Left cardiac atrium (tissue), 4 donors: ENCODE measurements at regions not wholly inside any gene's neighbourhood (a gene's known extent, or its start where the extent isn't known, plus 50 kb on each side); places are given as distances from the start of the nearest gene placed in this dataset.
"Not testable (repeated sequence)": the region's sequence is repeated elsewhere in the genome, so short reads cannot be mapped to it uniquely, and the experiment has no call there.

Experiments
- ATAC-seq, 2 donors: fragments of 200-7000 bp; cut with Tn5 transposase; one replicate each; pipeline ENCODE4 v1.9.1; 2020; ENCODE audit warnings: mild to moderate bottlenecking in 2 of 2, moderate library complexity in 2 of 2
- DNase-seq: peaks from one replicate; pipeline ENCODE4 v3.0.0-alpha.2; 2020
- intact Hi-C, 2 donors: fragments of 100-400 bp; cut with DNase I; formaldehyde crosslinking; loops; one replicate each; pipeline versions ENCODE4 v1.14.1 to v1.15.1; 2022 to 2023
- donor health status: DM: no; HTN: yes; CAD: no.
- donor health status: DM: no; HTN: yes; CAD: no; lungs with severe emphysema.
- donor health status: DM: yes; HTN: yes; CAD: no.
- donor health status: Dilated cardiomyopathy.

DNA sequence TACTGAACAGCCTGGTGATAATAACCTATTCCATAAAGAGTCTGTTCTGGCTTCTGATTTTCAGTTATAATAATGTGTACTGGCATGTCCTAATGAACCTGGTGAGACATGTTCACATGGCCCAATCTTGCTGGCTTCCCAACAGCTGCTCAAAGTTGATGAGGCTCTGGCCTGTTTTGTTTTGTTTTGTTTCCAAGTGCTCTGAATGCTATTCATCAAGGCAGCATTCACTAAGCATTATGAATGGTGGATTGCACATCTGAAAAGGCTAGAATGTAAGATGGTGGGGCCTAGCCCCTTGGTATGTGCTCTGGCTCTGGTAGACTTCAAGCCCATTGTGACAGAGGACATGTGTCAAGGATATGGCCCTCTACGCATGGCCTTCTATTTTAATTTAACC lies 388.5 kb downstream of the PSAT1 start:
- DNase-seq (no peak), ATAC-seq (no peak)
- intact Hi-C loops, result no loop called here

DNA sequence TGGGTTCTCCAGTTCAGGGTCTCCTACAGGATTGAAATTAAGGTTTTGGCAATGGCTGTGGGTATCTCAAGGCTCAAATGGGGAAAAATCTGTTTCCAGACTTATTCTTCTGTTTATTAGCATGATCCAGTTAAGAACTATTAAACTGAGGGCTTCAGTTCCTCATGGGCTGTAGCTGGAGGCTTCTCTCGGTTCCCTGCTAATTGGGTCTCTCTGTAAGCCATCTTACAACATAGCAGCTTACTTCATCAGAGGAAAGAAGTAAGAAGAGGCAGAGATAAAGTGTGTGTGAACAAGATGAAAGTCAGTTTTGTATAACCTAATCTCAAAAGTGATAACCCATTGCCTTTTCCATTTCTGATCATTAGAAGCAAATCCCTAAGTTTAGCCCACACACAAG lies 391.9 kb downstream of the PSAT1 start:
- intact Hi-C loops, result no loop called here
- ATAC-seq, result no peak
- no peak for DNase-seq

DNA sequence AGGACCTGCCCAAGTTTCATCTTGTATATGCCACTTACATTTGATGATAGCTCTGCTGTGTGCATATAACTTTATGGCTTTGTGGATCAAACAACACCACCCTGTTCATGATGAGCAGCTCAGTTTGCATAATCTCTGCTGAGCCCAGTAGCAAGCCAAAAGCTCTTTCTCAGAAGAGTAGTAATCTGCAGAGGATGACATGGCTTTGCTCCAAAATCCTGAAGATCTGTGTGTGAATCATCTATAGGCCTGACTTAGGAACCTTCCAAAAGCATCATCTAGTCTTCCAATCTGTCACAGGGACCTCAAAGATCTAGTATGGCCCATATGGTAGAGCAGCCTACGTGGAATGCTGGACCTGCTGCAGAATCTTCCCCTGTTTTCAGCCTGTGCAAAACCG lies 394.6 kb downstream of the PSAT1 start:
- no peak for DNase-seq
- intact Hi-C loops, result no loop called here
- ATAC-seq, result no peak

DNA sequence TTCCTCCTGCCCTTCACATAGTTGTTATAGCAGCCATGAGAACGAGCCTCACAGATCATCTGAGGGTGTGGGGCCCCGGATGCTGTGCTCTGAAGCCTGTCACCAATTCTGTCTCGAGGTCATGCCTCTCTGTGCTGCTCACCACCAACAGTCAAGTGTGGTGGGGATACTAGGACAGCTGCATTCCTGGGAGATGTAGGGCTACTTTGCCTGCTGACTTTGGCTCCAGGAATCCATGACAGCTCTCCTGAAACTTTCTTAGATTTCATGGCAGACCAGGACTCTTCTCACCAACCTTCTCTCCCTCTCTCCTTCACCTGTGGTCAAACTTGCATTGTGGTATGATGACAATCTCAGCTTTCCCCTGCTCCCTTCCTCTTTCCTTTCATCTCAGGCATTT lies 395.9 kb downstream of the PSAT1 start:
- DNase-seq, result no peak
- ATAC-seq, result no peak
- intact Hi-C loops, result no loop called here

DNA sequence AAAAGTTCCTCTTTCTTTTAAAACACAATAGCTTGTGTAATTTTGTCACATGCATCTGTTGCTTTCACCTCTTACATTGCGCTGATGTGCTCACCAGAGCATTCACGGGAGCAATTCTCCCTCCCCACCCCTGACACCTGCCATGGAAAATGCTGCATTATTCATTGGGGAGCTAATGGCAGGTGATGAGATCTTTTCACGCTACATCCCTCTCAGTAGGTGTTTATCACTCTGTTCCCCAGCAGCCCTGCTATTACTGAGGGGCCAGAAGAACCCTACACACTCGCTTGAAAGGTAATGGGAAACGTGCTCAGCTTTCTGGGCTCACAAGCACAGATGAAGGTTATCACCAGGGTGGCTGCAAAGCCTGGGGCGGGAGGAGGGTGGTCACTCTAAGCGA lies 398.0 kb downstream of the PSAT1 start:
- DNase-seq (no peak), ATAC-seq (no peak)
- intact Hi-C loops, result no loop called here

DNA sequence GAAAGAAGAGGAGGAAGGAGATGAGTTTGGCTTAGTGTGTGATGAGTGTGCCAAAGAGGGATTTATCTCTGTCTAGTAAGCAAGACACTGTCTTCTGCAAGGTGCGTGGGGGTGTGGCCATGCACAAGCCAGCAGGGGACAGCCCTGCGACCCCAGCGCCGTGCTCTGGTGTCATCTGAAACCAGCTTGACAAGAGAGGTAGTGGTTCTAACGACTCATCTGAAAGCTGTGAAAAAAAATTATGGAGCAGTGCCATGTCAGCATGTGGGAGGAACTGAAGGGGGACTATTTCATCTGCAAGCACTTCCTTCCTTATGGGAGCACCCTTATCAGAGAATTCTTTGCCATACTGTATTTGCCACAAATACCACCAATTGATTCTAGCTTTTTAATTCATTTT lies 398.6 kb downstream of the PSAT1 start:
- intact Hi-C loops, result no loop called here
- ATAC-seq, result no peak
- no peak for DNase-seq

DNA sequence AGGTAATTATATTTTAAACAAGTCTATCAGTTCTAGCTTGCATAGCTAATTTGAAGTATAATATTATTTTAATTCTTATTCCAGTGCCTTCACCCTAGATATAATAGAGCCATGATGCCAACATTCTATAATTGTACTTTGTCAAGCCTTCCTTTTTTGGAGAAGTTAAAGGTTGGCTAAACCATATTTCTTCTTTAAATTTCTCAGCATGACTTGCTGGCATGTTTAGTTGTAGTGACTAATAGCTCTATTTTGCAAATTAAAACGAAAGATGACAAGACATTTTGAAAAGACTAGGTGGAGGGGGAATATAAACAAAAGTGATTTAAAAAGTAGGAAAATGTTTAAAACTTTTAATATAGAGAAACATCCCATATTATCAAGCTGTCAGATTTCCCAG lies 400.7 kb downstream of the PSAT1 start:
- ATAC-seq, result no peak
- intact Hi-C loops, result no loop called here

DNA sequence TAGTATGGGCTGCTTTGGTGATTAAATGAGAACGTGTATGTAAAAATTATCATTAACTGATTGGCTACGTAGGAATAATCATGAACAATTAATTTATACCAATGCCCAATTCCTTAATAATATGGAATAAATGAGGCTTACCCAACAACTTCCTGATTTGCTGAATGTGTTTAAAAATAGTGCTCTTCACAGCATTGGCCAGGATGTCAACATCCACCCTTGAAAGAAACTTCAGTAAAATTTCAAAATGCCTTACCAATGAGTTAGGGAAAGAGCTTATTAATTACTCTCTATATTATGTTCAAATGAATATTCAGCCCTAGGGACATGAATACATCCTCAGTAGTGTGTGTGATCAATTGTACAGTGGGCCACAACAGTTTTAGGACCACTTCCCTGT lies 401.4 kb downstream of the PSAT1 start:
- ATAC-seq (no peak), DNase-seq (no peak)
- intact Hi-C loops, result no loop called here

More for the DNA sequence above, 400.7 kb downstream of the PSAT1 start:
- DNase-seq, result no peak

DNA sequence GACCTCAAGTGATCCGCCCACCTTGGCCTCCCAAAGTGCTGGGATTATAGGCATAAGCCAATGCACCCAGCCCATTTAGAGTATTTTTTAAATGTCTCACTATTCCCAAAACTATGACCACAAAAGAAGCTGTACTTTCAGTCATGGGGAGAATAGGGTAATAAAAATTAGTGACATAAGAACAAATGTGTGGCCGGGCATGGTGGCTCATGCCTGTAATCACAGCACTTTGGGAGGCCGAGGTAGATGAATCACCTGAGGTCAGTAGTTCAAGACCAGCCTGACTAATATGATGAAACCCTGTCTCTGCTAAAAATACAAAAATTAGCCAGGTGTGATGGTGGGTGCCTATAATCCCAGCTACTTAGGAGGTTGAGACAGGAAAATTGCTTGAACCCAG lies 402.3 kb downstream of the PSAT1 start:
- ATAC-seq, DNase-seq, intact Hi-C loops: not testable (repeated sequence)

DNA sequence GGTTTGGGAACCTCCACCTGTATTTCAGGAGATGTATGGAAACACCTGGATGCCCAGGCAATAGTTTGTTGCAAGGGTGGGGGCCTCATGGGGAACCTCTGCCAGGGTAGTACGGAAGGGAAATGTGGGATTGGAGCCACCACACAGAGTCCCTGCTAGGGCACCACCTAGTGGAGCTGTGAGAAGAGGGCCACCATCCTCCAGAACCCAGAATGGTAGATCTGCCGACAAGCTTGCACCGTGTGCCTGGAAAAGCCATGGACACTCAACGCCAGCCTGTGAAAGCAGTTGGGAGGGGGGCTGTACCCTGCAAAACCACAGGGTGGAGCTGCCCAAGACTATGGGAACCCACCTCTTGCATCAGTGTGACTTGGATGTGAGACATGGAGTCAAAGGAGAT lies 407.2 kb downstream of the PSAT1 start:
- intact Hi-C loops, DNase-seq, ATAC-seq: not testable (repeated sequence)

DNA sequence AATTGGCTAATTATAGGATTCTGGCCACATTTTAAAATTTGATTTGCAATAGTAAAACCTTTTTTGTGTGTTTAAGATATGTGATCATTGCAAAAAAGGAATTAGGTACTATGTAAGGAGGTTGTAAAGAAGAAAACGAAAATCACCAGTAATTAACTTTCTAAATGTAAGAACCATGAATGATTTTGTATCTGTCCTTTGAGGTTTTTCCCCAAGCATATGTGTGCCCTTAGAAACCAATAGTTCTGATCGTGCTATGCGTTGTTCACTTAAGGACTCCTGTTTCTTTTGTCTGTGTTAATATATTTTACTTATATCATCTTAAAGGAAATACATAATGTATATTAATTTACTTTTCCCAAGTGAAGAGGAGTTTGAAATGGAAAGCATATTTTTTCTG lies 410.2 kb downstream of the PSAT1 start:
- no peak for ATAC-seq
- intact Hi-C loops, result no loop called here
- no peak for DNase-seq

DNA sequence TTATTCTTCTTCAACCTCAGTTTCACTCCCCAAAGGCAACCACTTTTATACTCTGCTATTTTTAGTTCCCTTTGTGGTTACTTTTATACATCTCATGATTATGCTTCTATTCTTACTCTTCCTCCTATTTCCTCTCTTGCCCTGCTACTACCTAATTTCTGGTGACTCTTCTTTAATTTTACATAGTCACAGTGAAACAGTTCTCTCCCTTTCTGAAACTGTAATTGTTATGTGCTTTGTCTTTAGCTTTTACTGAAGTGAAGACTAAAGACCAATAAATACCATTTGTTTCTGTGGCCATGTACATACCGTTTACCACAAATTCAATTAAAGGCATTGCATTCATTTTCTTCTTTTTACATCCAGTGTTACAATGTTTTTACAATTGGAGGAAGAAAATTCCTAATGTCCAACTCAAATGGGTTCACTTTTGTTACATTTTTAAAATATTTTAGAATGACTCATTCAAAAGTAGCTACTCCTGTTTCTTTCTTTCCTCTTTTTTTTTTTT lies 410.6 kb downstream of the PSAT1 start:
- intact Hi-C loops, result no loop called here
- ATAC-seq (no peak), DNase-seq (no peak)

DNA sequence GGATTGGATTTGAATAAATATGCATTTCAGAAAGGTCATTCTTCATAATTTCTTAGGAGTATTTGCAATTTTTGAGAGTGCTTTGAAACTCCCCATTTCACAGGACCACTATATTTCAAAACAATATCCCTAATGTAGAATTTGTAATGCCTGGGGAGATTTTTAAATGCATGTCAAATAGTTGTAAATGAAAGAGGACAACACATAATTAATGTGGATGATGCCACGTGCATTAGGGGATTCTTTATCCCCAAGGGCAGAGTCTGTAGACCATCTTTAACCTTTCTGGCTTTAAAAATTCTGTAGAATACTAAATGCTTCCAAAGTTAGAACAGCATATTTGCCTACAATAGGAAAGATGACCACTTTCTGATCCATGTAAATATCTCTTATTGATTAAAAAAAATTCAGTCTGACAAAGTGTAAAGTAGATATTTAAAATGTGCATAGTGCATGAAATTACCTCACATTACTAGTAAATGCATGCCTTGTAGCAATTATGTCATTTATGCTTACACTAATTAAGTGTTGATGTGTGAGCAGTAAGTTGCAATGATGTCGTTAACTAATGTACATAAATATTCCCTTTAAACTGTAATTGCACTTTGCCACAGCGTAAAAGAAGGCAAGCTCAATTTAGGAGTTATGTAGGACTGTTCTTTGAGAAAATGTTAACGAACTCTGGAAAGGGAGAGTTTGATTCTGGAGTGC lies 416.1 kb downstream of the PSAT1 start:
- no peak for ATAC-seq
- no peak for DNase-seq
- intact Hi-C loops, result no loop called here

DNA sequence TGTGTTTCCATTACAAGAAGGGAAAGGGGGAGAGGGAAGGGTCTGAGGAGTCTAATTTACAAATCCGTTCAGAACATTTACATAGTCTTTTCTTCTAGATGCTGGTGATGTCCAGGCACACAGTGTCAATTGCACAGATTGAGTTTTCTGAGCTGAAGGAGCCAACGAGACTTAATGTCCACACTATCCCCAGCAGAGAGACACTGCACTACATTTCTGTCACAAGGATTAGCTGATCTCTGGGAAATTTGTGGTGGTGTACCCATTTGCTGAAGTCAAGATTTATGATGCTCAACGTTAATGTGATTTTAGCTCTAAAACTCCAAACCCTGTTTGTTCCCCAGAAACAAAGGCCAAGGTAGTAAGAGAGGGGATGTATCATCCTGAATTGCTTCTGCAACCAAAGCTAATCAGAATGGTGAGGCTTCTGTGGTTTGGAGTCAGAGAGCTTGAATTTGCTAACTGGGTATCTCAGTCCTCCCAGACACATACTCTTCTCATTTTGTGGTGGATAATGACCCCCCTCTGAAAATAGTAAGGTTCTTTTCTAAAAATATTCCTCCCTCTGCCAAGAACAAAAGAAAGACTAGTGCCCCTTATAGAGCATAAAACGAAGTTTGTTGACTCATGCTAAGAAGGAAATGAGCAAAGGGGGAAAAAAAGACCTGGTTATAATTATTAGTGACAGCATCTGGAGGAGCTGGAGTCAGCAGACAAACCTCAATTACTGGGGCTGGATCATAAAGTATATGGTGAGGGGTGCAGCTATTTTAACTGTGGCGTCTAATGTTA lies 416.9 kb downstream of the PSAT1 start:
- ATAC-seq (no peak), DNase-seq (no peak)
- intact Hi-C loops, result no loop called here

DNA sequence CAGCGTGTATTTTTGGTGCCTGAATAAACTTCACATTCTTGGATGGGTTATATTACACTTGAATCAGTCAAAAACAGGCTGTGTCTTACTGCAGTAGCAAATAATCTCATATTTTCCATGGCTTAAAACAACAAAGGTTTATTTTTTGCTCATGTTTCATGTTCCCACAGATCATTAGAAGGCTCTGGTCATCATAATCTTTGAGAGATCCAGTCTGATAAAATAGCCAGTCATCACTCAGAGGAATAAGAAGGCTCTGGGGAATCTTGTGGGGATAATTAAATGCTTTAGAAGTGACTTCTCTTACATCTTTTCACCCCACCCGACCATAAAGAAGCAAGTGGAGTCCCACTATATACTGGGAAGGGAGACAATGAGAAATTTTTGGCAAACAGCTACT lies 417.7 kb downstream of the PSAT1 start:
- intact Hi-C loops, result no loop called here

DNA sequence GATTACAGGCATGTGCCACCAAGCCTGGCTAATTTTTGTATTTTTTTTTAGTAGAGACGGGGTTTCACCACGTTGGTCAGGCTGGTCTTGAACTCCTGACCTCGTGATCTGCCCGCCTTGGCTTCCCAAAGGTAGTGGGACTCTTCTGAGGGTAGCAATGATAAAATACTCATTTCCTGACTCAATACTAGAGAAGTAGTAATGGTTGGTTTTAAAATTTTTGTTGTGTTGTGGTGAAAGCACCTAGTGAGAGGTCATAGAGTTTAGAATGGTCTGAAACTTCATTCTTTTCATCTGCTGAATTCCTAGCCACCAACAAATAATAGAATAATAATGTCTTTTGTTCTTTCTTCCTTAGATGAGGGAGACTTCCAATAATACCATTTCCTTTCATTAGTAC lies 422.1 kb downstream of the PSAT1 start:
- intact Hi-C loops, DNase-seq, ATAC-seq: not testable (repeated sequence)

More for the DNA sequence above, 417.7 kb downstream of the PSAT1 start:
- DNase-seq (no peak), ATAC-seq (no peak)

DNA sequence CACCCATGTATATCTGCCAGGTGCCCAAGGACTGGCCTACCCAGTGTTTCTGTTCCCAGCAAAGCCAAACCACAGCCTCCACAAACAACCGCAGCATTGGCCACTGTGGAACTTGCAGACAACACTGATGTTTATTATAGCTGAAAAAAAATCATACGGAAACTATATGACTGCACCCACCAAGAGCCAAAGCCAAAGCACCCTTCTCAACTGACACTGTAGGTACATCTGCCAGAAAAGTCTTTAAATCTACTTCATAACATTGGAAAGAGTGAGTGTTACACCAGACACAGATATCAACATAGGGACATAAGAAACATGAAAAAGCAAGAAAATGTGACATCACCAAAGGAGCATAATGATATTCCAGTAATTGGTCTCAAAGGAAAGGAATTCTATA lies 428.0 kb downstream of the PSAT1 start:
- intact Hi-C loops, result no loop called here
- no peak for ATAC-seq
- DNase-seq, result no peak

DNA sequence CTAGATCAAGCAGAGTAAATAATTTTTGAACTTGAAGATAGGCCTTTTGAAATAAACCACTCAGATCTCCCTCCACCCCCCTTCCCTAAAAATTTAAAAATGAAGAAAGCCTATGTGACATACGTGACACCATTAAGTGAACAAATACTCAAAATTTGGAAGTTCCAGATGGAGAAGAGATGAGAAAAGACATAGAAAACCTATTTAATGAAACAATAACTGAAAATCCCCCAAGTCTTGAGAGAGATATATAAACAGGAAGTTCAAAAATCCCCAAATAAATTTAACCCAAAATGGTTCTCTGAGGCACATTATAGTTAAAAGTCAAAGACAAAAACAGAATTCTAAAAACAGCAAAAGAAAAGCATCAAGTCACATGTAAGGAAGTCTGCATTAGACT lies 428.6 kb downstream of the PSAT1 start:
- intact Hi-C loops, result no loop called here
- no peak for ATAC-seq

DNA sequence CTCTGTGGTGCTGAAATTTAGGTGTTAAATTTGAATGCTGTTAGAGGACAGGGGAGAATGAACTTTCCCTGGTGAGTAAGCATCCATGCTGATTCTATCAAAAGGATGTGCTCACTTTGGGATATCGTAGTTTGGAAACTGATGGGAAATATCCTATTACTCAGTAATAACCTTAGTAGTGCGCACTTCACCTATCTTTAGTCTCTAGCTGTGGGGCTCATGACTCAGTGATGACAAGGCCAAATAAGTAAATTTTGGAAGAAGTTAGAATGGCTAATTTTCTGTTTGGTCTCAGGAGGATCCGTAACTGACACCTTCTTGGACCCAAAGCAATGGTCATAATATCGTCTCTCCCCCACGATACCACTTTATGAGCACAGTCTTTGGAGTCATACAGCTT lies 448.4 kb downstream of the PSAT1 start:
- DNase-seq, result no peak
- intact Hi-C loops, result no loop called here
- ATAC-seq, result no peak

More for the DNA sequence above, 428.6 kb downstream of the PSAT1 start:
- DNase-seq, result no peak

DNA sequence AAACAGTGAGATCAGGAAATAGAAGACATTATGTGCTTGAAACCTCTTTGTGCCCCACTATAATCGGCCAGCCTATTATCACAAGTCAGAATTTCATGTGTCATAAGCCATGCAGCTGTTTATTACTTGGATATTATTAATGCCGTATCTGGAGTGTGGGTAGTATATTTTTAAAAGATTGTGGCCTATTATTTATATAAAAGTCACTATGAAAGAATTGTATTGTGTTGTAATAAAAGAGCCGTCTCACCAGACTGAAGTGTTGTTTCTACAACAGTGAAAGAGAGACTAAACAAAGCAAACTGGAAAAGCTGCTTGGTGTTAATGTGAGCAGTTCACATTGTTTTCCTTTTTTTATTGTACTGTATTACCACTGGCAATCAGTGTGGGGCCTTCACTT lies 449.1 kb downstream of the PSAT1 start:
- DNase-seq (no peak), ATAC-seq (no peak)
- intact Hi-C loops, result no loop called here

DNA sequence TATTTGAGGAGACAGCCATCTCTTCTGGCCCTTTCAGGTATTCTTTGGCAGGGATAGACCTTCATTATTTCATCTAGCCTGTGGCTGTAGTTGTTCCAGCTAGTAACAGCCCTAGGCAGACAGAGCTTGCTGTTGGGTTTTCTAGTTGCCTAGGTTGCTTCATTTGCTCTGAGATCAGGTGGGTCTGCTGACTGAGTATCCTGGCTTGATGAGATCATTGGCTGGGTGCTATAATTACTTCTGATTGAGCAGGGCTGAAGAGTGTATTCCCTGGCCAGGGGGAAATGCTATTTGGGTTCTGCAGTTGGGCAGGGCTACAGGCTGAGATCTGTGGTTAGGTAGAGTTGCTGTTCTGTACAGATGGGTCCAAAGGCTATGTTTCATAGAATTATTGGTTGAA lies 456.1 kb downstream of the PSAT1 start:
- DNase-seq (no peak), ATAC-seq (no peak)
- intact Hi-C loops, result no loop called here
